NCI-H1105 treated with DMSO at 0.1 percent for 48 hours (cell line): ENCODE measurements at regions not wholly inside any gene's neighbourhood (a gene's known extent, or its start where the extent isn't known, plus 50 kb on each side); places are given as distances from the start of the nearest gene placed in this dataset.
A peak's percentile ranks its signal among the peaks of the same experiment; 100 is the strongest.

ENCODE experiments used
- DNase-seq: peaks from one replicate; lab custom pipeline; 2025; lab: John Stamatoyannopoulos, UW

DNA sequence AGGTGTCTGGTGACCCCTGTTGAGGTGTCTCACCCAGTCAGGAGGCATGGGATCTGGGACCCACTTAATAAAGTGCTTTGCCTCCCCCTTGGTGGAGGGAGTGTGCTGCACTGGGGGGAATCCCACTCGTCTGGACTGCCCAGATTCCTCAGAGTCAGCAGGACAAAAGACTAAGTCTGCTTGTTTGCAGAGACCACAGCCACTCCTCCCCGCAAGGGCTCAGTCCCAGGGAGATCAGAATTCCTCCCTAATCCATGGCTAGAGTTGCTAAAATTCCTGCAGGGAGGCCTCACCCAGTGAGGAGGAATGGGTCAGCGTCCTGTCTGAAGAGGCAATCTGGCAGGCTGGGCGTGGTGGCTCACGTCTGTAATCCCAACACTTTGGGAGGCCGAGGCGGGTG, 442.2 kb downstream of the PABPC4L start:
- no peak for DNase-seq

DNA sequence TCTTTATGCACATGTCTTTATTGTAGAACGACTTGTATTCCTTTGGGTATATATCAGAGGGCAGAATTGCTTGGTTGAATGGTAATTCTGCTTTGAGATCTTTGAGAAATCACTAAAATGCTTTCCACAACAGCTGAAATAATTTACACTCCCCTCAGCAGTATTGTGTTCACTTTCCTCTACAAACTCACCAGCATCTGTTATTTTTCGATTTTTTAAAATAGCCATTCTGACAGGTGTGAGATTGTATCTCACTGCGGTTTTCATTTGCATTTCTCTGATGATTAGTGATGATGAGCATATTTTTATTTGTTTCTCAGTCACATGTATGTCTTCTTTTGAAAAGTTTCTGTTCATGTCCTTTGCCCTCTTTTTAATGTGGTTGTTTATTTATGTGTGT, 459.8 kb downstream of the PABPC4L start:
- no peak for DNase-seq

DNA sequence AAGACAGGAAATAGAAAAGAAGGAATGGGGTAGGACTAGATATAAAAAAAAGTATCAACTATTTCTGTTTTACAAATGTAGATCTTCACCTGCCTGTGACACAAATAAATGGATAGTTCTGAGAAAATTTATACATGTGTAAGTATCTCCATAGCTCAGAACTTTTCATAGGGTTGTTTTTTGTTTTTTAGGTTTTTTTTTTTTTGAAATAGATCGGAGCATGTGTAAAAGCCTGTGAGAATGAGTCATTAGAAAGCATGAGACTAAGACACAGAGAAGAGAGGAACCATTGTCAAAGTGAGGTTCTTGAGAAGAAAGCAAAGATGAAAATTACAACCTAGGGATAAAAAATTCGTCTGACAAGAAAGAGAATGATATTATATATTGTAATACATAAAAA, 481.6 kb downstream of the PABPC4L start:
- no peak for DNase-seq

DNA sequence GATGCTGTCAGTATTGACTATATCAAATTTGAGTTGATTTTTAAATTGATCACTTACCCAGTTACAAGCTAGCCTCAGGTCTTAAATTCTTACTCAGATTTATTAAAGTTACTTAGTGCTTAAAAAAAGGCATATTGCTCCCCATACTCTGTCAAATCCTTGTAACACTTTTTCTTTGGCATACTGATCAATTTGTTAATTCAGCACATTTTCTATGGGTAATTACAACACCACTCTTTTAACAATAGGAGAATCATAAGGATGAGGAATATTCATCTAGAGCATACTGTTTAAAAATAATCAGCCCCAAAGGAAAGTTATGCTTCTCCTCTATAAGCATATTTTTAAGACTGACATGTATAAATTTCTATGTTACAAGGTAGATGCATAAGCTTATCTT, 482.5 kb downstream of the PABPC4L start:
- no peak for DNase-seq

DNA sequence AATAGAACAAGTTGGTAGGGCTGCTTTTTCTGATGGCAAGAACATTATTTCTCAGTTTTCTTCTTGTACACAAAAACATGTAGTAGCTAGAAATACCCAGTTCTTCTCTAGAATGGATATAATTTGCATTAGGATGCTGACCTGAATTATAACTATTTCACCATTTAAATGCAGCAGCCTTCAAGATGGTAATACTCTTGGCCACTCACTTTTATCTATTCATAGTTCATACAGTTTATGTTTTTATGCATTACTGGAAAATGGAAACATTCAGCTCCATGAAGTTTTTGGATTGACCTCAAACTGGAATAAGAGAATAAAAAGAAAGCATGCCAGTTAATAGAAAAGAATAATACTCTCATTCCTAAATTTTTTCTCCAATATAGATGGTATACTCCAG, 487.4 kb downstream of the PABPC4L start:
- no peak for DNase-seq

DNA sequence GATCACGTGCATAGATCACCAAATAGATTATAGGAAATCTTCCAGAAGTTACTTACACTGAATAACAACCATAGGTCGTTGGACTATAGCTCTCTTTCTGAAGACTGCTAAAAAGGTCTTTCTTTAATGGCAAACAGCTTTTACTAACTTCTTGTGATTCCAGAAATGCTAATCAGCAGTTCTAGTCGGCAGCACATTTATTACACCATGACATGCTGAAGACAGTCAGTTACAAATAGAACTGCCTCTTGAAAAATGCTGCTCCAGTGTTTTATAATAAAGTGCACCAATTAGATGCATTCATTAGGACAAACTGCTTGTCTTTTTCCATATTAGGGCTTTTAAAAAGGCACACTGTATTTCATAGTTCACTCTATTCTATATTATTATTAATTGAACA, 488.2 kb downstream of the PABPC4L start:
- no peak for DNase-seq

DNA sequence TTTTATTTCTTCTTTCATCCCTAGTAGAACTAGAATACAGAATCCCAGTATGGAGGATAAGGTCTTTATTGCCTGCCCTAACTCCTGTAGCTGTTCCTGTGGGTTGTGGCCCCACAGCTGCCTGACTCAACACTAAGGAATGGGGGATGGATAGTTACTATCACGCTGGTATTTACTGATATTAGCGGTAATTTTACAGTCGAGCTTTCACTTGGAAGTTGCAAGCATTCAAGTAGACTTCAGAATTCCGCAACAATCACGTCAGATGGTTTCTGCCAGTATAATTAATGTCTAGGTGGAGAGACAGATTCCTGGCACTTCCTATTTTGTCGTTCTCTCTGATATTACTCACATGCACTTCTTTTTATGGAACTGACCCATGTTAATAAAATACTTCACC, 489.8 kb downstream of the PABPC4L start:
- no peak for DNase-seq

DNA sequence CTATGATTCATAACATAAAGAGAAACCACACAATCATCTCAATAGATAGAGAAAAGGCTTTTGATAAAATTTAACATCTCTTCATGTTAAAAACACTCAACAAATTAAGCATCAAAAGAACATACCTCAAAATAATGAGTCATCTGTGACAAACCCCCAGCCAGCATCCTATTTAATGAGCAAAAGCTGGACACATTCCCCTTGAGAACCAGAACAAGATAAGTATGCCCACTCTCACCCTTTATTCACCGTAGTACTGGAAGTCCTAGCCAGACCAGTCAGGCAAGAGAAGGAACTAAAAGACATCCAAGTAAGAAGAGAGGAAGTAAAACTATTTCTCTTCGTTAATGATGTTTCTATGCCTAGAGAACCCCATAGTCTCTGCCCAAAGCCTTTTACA, 507.2 kb downstream of the PABPC4L start:
- no peak for DNase-seq

DNA sequence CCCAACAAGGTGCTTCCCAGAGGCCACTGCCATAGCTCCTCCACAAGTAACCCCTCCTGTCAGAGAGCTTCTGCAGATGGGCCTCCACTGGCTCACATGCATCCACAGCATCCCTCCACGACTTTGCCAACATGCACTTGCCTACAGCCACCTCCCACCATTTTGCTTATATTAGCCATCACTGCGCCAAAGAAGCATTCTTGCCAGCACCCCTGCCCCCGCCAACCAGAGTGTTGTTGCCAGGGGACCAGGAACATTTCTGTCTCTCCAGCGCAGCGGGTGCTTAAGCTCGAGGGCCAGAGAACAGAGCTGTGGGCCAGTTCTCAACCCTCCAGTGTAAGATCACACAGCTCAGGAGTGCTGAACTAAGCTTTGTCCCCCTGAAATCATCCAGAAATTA, 517.6 kb downstream of the PABPC4L start:
- DNase-seq, result no peak

DNA sequence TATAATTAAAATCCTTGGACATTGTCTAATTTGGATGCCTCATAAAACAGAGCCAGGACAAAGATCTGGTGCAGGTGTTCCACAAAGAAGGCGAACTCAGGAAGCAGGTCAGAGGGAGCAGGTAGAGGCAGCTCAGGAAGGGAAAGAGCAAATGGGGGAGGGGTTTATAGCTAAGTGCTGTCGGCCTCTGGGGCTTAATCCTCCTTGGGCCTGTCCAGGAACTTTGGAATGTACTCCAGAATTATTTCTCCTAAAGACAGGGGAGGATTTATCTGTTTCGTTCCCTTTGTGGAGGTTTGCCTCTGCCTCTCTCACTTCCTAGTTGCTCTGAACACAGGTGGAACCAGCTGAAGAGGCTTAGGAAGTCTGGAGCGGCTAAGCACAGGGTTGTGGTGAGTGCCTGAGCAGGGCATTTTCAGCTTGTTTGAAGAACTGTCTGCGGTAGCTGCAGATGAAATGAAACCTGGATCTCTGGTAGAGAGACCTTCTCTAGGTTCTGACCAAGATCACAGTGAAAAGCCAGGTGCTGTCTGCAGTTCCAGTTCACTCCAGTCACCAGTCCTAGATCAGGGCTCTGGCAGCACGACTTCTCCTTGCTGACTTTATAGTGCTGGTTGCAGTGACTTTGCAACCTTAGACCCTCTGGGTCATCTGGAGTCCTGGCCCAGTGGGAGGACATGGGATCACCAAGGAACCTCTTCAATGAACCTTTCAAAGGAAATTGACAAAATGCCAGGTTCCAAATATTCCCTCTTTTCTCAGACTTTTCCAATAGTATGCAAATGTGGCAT, 519.2 kb downstream of the PCDH10 start:
- no peak for DNase-seq

DNA sequence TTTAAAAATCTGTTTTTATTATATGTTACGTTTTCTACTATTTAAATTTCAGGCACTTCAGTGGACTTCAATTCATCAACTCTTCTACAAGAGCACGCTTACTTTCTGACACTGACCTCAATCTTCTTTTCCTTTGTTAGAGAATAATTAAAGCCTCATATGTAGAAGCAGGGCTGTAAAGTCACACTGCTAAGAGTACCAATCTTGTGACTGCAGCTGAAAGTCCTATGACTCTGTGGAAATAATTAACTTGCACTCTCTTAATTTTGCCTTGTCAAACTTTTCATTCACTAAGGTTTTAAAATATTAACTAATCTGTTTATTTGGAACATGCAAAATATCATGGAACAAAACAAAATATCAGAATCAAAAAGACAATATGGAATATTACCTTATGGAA, 498.1 kb downstream of the PCDH10 start:
- DNase-seq, result no peak

DNA sequence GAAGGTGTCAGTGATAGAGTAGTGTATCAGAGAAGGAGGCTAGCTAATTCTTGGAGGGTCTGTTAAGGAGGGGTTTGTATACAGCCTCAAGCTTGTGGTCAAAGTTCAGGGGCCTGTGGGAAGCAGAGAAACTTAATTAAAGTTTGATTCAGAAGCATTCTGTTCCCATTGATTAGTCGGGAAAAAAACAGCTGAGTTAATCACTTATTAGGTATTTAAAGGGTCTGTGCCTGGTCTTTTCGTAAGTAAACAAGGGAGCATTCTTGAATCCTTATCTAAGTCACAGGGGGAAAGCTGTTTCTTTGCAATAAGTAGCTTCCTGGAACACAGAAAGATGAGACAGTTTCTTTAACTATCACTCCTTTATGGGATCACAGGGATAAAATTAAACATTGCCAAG, 492.1 kb downstream of the PCDH10 start:
- no peak for DNase-seq

DNA sequence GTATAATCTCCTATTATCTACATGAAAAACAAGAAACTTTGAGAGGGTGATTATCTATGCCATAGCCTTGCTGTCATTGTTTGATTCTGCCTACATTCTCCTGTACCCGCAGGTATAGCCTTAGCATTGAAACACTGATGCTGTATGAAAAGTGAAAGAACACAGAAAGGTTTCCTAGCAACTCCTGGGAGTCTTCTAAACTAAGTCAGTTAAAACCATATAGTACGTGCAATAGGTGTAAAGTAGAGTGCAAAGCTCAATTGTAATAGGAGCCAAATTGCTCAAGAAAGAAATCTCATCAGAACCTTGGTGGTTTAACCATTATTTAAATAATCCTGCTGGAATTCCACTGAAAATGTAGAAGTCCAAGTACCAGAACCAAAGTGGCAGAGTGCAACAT, 489.7 kb downstream of the PCDH10 start:
- no peak for DNase-seq

DNA sequence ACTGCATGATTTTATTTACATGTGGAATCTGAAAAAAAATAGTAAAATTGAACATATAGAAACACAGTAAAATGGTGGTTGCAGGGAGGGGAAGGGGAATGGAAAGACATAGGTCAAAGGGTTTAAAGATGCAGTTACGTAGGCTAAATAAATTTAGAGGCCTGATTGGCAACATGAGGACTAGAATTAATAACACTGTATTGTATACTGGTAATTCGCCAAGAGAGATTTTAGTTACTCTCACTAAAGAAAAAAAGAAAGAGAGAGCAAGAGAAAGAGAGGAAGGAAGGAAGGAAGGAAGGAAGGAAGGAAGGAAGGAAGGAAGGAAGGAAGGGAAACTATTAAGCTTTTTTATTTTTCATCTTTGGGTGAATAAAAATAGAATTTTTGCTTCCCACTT, 488.1 kb downstream of the PCDH10 start:
- no peak for DNase-seq

DNA sequence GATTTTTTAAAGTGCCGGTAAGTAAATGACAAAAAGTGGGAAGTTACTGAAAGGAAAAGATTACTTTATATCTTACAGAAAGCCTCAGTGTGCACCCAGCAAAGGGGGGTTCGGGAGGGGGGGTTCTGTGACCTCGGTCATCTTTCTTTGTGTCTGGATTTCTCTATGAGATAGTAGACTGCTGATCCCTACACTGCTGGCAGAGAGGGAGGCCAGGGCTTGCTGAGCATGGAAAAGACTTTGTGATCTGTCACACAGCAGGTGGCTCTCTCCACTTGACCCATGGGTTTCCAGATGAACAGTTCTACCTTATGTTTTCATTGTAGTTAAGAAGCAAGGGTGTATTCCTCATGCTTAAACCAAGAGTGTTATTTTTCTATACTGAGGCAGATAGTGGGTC, 475.6 kb downstream of the PCDH10 start:
- no peak for DNase-seq

DNA sequence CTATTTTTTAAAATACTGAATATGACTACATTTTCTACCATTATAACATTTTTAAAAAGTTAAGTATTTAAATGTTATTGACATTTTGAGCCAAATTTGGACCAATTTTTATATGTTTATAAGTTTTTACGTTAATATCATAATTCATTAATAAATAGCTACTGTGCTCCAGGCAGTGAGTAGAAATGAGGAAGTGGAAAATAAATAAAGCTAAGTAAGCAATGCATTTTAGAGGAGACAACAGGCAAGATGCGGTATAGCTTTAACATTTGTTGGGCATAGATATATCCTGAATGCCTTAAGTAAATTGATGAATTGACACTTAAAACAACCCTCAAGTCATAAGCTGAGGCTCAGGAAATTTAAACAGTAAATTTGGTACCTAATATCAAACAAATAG, 474.8 kb downstream of the PCDH10 start:
- DNase-seq, result no peak

DNA sequence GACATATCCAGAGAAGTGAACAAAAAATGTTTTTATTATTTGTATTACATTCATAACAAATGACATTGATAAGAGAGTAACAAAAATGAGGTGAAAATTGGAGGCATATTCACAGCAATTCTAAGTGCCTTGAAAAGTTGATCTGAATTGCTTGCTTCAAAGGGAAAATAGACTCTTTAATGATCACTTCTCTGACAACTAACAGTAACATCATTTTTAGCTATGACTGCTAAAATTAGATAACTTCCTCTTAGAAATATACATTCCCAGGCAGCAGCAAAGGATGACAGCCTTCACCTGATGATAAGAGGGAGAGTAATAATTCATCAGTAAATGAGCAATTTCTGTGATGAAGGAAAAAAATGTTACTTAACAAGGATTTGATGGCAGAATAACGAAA, 472.5 kb downstream of the PCDH10 start:
- no peak for DNase-seq

DNA sequence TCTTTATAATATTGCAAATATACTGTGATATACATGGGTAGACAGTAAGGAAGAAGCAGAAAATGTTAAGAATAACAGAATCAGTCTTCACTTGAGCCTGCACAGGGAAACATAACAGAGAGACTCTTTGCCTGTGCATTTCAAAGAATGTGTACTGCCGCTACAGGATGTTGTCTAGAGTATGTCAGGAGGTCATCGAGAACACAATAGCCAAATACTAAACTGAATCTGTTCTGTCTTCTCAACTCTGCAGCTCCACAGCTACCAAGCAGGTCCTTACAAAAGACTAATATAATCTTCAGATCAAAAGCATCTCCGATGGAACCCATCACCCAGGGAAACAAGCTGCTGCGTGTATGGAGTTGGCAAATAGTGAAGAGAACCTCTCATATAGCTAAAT, 471.5 kb downstream of the PCDH10 start:
- no peak for DNase-seq

DNA sequence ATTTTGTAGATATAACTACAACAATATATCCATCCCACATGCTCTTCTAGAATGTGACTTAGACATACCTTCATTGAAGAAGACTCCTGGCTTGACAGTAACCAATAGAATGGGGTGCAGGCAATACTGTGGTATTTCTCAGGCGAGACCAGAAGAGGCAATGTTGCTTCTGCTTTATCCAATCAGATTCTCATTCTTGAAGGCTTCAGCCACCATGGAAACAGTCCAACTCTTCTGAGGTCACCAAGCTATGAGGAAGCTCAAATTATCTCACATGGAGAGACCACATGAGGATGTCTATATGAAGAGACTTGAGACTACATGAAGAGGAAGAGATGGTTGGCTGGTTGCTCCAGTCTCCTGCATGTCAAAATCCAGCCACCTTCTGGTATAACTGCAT, 469.9 kb downstream of the PCDH10 start:
- DNase-seq, result no peak

DNA sequence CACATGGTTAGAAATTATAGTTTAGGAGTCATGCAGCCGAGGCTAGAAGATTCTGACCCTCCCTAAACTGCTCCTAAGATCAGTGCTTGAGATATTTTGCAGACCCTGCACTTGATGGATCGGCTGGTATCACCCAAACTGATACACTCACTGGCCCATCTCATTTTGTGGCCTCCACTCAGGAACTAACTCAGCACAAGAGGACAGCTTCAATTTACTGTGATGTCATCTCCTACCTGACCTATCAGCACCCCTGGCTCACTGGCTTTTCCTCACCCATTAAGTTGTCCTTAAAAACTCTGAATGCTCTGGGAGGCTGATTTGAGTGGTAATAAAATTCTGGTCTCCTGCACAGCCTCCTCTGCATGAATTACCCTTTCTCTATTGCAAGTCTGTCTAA, 450.9 kb downstream of the PCDH10 start:
- no peak for DNase-seq

DNA sequence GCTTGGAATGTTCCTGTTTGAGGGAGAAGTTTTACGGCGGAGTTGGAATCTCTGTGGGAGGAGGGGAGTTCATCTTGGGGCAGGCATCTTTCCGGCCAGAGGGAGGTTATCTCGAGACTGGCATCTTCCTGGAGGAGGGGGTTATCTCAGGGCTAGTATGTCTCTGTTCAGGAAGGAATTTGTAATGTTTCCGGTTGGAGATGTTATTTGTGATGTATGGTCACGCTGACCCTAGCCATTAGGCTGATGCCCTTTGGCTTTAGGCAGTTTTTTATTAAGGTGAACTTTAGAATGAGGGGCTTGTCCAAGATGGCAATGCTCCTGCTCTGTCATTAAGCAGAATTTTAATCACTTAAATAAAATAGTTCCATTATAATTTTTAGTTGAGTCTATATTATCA, 449.7 kb downstream of the PCDH10 start:
- DNase-seq, result no peak

DNA sequence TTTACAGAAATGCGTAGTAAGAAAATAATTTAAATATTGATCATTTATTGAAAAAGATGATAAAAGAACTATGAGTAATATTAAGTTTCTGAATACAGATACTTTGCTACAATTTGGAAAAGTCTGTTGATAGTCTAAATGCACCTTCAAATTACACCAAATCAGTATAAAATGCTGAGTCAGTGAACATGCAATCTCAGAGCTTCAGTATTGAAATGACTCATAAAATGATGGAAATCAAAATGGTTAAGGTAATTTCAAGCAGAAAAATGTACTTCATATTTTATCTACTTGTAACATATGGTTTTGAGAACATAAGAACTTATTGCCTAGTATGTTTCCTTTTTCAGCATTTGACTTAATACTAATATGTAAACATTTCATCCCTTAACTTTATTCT, 448.2 kb downstream of the PCDH10 start:
- no peak for DNase-seq

DNA sequence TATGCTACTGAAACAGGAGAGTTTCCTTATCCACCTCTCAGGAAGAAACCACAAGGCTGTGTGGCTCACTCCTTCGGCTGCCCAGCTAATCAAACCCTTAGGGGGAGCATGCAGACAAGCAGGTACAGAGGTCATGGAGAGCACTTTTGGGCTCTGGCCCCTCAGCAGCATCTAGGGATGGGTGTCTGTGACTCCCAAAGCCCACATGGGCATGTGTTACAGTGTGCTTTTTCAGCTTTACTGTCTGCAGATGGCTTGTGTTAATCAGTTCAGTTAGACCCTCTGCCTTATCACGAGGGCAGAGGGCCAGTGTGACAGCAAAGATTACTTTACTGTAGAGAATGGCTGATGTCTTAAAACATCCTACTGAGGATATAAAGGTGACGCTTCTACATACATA, 447.4 kb downstream of the PCDH10 start:
- DNase-seq, result no peak

DNA sequence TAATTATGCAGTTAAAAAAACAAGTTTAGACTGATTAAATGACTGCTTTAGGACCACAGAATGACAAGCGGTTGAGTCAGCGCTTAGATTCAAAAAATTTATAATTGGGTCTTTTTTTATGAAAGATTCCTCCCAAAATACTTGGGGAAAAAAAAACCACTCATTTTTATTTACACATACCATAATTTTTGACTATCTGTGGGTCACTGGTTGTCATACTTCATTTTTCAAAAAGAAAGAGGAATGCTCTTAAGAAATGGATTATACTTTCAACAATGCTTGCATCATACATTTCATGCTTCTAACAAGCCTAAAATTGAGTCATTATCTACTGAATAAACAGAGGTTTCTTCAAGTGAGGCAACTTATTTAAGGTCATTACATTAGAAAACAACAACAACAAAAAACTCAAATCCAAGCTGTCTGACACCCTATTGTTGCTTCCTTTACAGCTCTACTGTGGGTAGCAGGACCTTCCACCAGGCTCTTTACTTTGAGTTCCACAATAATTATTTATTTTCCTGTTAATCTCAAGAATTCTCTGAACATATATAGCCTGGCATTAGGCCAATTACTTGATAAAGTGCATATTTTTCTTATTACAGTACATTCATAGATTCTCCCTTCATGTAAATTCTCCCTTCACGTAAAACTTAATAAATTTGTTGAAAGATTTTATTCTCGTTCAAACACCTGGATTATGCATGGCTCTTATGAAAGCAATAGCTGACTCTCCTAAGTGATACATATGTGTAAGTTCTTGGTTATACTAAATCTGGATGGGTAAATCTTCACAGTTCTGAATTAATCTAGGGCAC, 445.5 kb downstream of the PCDH10 start:
- peak; percentile 18 for DNase-seq
